Thyroid gland (tissue), 4 donors: ENCODE measurements at regions not wholly inside any gene's neighbourhood (a gene's known extent, or its start where the extent isn't known, plus 50 kb on each side); places are given as distances from the start of the nearest gene placed in this dataset.

Experiments used
- CTCF ChIP-seq, 6 experiments: fragments of 200-600 bp in 3 of 6; fragments of 450-650 bp in 3 of 6; sonication (generic) in 3 of 6; IDR thresholded peaks; one replicate each; pipeline ENCODE4 v1.5.1; 2016 to 2019; ENCODE audit warnings: antibody characterized with exemption in 6 of 6, mild to moderate bottlenecking in 2 of 6, inconsistent platforms in 1 of 6, moderate library complexity in 1 of 6
- POLR2A ChIP-seq, 2 donors: fragments of 450-650 bp; IDR thresholded peaks; one replicate each; pipeline ENCODE4 v1.6.1; 2017; ENCODE audit warnings: antibody characterized with exemption in 2 of 2, mild to moderate bottlenecking in 2 of 2, moderate library complexity in 1 of 2

- no peak for TF ChIP-seq CTCF (IDR thresholded peaks at IDR 0.05)
- TF ChIP-seq POLR2A (IDR thresholded peaks at IDR 0.05) = no peak
These were observed 167.8 kb downstream of the BAMBI start for GRCh38 chr10:28845009-28845682.
